ENCODE measurements at regions not wholly inside any gene's neighbourhood (a gene's known extent, or its start where the extent isn't known, plus 50 kb on each side); places are given as distances from the start of the nearest gene placed in this dataset.

GRCh38 chr6:94394822-94395221 is 975.5 kb upstream of the EPHA7 start:
- DNase-seq (ENCODE audit: extremely low read depth, low read depth, low spot score): no peak

GRCh38 chr6:94389218-94389617 is 969.9 kb upstream of the EPHA7 start:
- DNase-seq (ENCODE audit: extremely low read depth, low read depth, low spot score): no peak

- no peak for DNase-seq (ENCODE audit: extremely low read depth, low read depth, low spot score)
These were observed 958.5 kb upstream of the EPHA7 start for GRCh38 chr6:94377835-94378234.

- no peak for DNase-seq (ENCODE audit: extremely low read depth, low read depth, low spot score)
These were observed 957.5 kb upstream of the EPHA7 start for GRCh38 chr6:94376876-94377275.

GRCh38 chr6:94372229-94372628 is 952.9 kb upstream of the EPHA7 start:
- no peak for DNase-seq (ENCODE audit: extremely low read depth, low read depth, low spot score)

GRCh38 chr6:94367316-94367715 is 948.0 kb upstream of the EPHA7 start:
- no peak for DNase-seq (ENCODE audit: extremely low read depth, low read depth, low spot score)

GRCh38 chr6:94362061-94362864 is 942.9 kb upstream of the EPHA7 start:
- DNase-seq (ENCODE audit: extremely low read depth, low read depth, low spot score): no peak

GRCh38 chr6:94361304-94362060 is 942.1 kb upstream of the EPHA7 start:
- DNase-seq (ENCODE audit: extremely low read depth, low read depth, low spot score): no peak

- DNase-seq (ENCODE audit: extremely low read depth, low read depth, low spot score): no peak
These were observed 938.1 kb upstream of the EPHA7 start for GRCh38 chr6:94357381-94357980.

- no peak for DNase-seq (ENCODE audit: extremely low read depth, low read depth, low spot score)
These were observed 931.5 kb upstream of the EPHA7 start for GRCh38 chr6:94350833-94351232.

- no peak for DNase-seq (ENCODE audit: extremely low read depth, low read depth, low spot score)
These were observed 929.9 kb upstream of the EPHA7 start for GRCh38 chr6:94349227-94349626.

- DNase-seq (ENCODE audit: extremely low read depth, low read depth, low spot score): no peak
These were observed 925.5 kb upstream of the EPHA7 start for GRCh38 chr6:94344866-94345265.

- DNase-seq (ENCODE audit: extremely low read depth, low read depth, low spot score): no peak
These were observed 921.8 kb upstream of the EPHA7 start for GRCh38 chr6:94341173-94341572.

GRCh38 chr6:94323853-94324252 is 904.5 kb upstream of the EPHA7 start:
- DNase-seq (ENCODE audit: extremely low read depth, low read depth, low spot score): no peak

- no peak for DNase-seq (ENCODE audit: extremely low read depth, low read depth, low spot score)
These were observed 881.2 kb upstream of the EPHA7 start for GRCh38 chr6:94300424-94301144.

- DNase-seq (ENCODE audit: extremely low read depth, low read depth, low spot score): no peak
These were observed 869.8 kb upstream of the EPHA7 start for GRCh38 chr6:94289131-94289530.

- DNase-seq (ENCODE audit: extremely low read depth, low read depth, low spot score): no peak
These were observed 858.8 kb upstream of the EPHA7 start for GRCh38 chr6:94278146-94278545.

- DNase-seq (ENCODE audit: extremely low read depth, low read depth, low spot score): no peak
These were observed 853.0 kb upstream of the EPHA7 start for GRCh38 chr6:94272327-94272726.

- no peak for DNase-seq (ENCODE audit: extremely low read depth, low read depth, low spot score)
These were observed 851.0 kb upstream of the EPHA7 start for GRCh38 chr6:94270091-94270948.

- no peak for DNase-seq (ENCODE audit: extremely low read depth, low read depth, low spot score)
These were observed 849.9 kb upstream of the EPHA7 start for GRCh38 chr6:94269256-94269655.

All from glomerular endothelial cell (primary cell).